Anterior cingulate cortex (tissue), 58 donors: ENCODE measurements at regions not wholly inside any gene's neighbourhood (a gene's known extent, or its start where the extent isn't known, plus 50 kb on each side); places are given as distances from the start of the nearest gene placed in this dataset.

ENCODE experiments used
- DNase-seq, 58 donors: peaks; one replicate each; lab custom pipeline; 2025; lab: John Stamatoyannopoulos, UW

DNA sequence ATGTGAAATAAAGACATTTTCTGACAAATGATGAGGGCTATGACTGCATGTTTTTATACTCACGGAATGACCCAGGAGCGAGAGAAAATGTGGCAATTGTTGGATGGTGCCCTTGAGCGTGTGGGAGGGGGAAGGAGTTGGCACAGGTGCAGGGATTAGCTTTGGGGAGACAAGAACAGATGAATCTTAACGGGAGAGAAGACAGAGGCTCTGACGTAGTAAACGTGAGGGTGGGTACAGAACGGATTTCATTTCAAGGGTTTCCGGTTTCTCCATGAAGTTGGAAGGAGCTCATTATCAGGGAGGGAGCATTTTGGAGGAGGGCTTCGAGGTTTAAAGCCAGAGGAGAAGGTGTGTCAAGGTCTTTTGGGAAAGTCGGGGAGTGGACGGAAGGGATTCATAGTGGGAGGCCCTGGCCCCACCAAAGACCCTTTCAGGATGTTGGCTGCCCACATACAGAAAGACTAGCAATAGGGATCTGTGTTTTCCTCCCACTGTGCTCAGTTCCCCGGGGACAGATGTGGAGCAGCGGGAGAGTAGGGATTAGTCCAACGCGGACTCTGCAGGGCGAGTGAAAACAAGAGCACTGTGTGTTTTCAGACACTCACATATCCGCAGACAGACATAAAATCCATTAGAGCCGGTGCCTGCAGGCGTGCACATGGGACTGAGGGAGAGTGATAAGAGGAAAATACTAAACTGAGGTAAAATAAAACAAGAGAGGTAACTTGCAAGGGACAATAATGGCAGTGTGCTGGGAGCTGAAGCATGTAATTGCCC is 584.1 kb downstream of the AJAP1 start:
- DNase-seq, result peak in 1 of 58 donors; percentile 9

DNA sequence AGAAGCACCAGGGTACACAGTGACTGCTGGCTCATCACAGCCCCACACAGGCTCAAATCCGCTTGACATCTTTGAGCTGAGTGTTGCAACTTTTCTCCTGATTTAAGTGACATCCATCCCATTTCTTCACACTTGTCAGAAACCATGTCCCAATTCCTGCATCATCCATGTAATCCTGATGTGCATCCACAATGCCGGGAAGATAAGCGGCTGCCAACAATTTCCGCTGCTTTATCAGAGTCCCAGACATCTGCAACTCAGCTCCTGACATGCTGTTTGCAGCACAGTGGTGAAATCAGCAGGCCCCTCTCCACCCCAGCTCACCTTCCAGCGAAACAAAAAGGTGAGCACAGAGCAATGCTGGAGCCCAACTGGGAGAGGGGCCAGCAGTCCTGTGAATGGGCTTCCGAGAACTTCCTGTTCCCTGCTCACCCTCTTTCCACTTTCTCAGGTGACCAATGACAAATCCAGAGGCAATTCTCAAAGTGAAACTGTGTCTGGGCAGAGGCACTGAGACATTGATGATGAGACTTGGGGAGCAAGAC is 581.0 kb downstream of the AJAP1 start:
- no peak for DNase-seq

DNA sequence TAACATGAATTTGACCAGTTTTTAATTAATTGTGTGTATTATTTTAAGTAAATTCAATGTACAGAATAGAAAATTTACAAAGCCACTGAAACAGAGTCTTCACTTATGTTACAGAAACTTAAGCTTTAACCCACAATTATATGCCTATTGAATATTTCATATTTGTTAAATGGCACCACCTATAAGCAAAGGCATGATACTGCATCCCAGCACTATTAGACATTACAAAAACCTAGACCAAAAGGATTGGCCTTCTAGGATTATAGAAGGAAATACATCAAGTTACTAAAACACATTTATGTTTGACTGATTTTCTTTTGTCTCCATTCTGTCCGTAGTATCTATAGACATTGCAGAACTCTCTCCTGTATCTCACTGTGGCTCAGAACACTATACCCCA is 578.1 kb downstream of the AJAP1 start:
- DNase-seq, result no peak

DNA sequence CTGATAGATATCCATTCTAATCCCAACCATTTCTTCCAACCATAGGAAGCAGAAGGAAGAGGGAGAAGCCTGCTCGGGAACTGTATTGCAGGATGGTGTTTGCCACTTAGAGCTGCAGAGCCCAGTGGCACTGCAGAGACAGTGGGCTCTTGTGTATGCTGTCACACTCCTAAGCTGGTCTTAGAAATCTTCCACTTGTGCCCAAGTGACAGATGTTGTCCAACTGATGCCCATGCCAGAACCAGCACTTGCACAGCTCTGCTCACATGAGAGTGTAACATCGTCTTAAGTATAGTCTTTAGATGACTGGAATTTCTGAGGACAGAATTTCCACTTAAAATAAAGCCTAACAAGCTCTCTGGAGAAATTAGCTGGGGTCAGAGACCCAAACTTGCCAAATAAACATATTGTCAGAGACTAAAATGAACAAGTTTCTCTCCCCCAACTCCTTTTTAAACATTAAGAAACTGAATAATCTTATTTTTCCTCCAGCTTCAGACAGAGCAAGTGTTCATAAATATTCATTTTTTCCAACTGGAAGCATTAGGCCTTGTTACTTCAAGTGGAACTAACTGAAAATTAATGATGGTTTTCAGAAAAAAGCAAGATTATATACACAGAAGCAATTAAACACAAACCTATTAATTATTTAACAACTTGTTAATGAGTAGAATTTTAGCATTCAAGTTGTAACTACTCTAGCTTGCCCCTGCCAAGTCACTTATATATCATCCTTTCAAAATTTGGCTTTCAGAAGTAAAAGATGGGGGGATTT is 577.3 kb downstream of the AJAP1 start:
- DNase-seq, result no peak

DNA sequence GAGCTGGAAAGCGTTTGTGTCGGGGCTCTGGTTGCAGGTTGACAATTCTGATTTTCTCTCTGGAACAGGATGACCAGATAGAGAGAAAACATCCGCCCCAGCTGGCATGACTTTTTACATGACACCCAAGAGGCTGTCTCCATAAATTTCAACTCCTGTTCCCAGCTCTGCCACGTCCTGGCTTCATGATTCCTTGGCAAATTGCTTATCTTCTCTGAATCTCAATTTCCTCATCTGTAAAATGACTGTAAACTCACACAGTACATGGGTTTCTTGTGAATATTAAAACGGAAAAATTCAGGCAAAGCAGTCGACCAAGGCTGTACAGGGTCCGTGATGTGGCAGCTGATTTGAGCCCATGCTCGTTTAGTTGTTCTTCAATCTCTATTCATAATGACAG is 572.7 kb downstream of the AJAP1 start:
- no peak for DNase-seq

DNA sequence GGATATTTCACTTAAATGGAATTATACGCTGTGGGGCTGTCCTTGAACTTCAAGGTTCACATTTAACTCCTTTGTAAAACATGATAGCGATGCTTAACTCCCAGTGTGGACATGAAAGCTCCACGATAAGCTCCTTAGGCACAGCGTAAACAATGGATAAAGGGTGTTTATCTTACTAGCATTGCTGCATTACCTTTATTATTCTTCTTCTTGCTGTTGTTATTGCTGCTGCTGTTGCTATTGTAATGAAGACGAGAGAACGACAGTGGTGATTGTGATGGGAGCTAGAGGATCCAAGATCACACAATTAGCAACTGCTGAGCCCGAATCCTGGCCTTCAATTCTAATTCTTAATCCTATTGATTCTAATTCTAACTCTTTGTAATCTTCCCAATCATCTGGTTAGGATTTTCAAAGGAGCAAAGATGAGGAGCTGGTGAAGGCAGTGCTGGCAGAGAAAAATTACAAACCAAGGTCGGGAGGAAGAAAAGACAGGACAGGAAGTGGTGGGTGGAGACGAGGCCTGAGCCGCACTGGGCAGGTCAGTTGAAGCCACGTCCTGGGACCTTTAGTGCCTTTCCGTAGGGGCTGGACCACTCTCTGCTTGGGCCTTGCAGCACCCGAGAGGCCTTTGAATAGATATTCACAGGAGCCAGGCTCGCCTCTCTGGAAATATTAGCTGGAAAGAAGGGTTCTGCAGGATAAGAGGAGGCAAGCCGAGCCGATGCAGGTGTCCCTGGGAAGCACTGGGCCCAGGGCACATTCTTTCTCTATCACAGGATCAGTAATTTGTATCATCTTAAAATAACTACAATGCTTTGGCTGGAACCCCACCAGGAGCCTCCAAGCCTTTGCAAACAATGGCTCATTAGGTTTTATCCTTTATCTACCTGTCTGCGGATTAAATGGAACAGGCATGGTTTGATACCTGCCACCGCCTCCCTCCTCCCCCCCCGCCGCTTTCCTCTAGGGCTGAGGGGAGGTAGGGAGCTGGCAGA is 571.6 kb downstream of the AJAP1 start:
- no peak for DNase-seq

DNA sequence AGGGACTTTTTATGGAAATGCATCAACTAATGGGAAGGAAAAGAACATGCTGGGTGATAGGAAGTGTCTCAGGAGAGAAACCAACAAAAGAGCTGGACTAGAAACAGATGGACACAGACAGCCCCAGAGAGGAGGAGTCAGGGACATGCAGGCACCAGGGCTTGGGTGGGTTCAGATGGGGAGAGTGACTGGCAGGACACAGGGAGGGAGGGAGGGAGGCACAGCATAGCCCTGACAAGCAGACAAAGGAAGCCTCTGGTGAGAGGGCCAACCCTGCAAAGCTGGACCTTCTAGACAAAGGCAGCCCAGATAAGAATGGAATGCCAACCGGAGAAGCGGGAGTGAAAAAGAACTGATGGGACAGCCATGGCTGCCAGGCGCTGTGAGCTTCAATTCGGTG is 568.8 kb downstream of the AJAP1 start:
- peak in 23 of 58 donors; percentile 4 to 64 (median 37) for DNase-seq

DNA sequence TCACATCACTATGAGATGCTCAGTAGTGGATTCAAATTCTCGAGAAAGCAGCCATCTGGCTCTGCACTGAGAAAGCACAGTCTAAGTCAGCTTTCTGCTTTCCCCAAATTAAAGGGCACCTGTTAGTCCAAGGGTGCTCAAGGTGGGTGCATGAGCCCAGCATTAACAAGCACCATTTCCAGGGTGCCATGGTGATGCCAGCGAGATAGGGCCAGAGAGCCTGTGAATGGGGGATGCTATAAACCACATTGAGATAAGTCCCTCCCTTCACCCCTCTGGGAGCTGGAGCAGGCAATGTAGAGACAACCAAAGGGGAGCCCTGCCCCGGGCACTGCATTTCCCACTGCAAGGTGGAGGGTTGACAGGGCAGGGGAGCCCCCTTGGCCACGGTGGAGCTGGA is 568.2 kb downstream of the AJAP1 start:
- DNase-seq, result no peak

DNA sequence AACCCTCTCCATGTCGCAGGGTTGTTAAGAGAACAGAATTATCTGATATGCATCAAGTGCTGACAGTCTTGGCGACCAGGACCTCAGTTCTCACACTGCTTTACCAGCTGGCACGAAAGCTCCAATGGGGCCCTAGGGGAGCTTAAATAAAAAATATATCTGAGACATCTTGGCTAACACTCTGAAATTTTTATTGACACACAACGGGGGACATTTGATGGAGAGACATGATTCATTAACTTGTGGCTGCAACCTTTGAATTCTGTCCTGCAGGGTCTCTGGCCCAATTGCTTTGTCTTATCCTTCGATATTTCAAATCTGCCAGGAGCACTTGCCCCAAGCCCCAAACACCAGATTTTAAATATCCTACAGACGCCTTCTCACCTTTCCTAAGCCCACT is 567.0 kb downstream of the AJAP1 start:
- DNase-seq, result no peak

DNA sequence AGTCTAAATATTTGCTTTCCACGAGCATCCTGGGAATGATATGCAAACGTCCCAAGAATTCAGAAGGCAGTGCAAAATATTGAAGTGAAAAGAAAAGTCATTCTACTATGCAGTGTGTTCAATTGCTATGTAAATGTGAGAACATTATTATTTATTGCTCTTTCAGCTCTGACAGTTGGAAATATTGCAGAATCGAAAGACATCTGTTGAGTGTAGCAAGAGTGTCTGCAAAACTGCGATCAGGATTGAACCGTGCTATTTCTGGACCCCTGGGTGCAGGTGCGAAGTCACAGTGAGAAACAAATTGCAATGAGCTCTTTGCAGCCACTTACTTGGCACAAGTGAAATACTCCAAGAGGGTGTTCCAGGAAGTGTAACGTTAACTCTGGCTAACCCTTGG is 566.4 kb downstream of the AJAP1 start:
- DNase-seq, result peak in 7 of 58 donors; percentile 7 to 27 (median 16)

DNA sequence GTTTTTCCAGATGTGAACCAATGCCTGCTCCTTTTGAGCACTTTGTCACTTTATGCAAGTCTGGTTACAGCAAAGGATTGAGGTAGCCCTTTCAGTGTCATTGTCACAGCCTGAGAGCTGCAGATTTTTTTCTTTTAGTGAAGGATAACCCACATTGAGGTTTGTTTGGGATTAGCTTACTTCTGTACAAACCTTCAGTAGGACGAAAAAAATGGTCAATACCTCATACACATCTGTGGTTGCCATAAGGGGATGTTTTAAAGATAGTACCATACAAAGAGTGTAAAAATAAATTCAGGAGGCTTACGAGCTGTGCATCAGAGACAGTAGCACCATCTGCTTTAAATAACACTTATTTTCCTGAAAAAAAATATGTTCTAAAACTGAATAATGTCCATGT is 566.0 kb downstream of the AJAP1 start:
- no peak for DNase-seq

DNA sequence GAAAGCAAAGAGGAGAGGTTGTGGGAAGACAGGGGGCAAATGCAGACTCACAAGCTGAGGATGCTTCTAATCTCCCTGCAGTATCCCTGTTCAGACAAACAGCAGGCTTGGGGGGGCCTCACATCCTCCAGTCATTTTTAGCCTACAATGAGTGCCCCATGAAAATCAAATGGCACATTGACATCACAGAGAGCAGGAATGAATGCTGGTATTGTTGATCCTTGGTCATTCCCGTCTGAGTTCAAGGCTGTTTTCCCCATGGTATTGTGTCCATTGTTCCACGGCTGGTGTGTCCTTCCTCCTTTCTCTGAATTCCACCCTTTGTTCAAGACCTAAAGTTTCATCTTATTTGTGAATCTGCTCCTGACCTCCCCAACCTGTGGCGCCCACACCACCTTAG is 545.6 kb downstream of the AJAP1 start:
- peak in 16 of 58 donors; percentile 5 to 68 (median 22) for DNase-seq

DNA sequence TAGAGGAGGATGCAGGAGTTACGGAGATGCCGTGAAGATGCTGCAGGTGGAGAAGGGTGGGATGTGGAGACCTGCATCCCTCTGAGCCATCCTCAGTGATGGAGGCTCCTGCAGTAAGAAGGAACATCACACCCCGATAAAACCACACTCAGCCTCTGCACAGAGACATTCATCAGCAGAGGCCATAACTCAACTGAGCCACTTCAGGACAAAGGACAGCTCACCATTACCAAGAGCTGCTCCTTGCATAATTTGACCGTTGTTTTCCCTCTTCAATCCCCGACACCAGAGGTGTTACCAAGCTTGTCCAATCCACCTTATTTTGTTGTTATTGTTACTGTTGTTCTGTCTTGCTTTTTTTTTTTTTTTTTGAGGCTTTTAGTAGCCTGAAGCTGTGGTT is 543.9 kb downstream of the AJAP1 start:
- no peak for DNase-seq

DNA sequence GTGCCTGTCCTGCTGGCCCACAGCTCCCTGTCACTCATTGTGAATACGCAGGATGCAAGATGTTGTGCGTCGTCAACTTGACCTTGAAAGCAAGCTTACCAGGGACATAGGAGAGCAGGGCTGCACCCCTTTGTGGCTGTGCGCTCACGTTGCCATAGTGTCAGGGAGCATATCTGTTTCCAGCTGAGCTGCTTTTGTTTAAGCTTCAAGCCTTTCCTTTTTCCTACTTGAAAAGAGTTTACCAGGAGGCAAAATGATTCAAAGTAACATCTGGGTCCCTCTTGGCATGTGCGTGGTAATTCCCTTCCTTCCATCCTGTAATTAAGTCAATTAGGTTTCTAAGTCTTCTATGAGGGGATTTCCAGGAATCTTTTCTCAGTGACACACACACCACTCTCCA is 537.1 kb downstream of the AJAP1 start:
- DNase-seq, result no peak

DNA sequence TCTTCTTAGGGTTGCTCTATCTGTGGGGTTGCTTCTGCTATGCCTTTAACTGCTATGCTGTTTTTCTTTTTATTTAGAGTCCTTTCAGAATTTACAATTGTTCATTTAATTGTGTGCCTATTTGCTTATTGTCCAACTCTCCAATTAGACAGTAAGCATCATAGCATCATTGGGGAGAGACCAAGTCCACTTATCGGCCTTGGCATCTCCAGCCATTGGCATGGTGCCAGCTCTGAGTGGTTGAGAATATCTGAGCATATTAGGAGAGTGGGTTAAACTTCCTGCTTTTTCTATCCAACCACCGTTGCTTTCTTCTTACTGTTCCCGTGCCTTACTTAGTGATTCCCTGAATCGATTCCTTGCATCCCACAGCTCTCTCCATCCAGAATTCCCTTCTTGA is 535.0 kb downstream of the AJAP1 start:
- DNase-seq, result peak in 1 of 58 donors; percentile 2

DNA sequence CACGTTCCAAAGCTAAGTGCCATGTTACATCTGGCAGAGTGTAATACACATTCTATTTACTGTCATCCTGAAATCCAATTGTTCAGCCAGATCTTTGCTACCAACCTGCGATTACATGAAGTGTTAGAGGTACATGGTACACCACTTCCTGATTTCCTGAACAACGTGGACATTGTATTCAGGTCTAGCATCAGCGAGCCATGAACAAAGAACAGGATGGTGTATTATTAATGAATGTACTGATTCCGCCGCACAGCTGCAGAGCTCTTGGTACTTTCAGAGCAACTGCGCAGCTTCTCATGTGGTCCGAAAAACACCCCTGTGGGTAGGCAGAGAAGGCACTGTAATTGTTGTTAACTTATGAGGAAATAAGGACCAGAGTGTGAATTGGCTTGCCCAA is 511.4 kb downstream of the AJAP1 start:
- no peak for DNase-seq

DNA sequence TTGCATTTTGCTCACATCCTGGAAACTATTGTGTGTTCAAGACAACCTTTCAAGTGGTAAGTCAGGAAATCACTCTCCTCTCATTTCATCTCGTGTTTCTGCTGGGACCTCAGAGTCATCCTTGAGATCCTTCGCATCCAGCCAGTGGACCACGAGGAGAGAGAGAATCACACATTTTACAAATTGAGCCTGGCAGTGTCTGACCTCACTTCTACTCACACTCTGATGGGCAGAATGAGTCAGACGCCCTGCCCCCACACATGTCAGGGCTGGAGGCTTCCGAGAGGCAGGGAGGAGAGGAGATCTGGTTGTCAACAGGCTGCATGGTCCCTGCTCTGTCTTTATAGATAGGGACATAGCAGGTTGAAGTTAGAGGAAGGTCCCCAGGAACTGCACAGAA is 509.7 kb downstream of the AJAP1 start:
- no peak for DNase-seq

DNA sequence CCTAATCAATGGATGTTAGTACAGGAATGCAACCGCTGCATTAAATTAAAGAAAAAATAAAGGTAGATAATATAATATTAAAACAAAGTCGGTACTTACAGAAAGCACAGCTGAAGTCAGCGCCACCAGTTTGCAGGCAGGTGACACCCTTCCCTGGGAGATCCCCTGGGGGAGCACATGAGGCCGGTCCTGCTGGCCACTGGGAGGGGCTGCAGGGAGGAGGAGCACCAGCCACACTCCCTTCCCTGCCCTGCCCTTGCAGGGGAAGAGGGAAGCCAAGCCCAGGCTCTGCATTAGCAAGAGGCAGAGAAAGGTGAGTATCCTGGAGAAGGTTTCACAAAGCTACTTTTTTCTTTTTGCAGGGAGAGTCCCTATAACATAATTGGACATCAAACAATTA is 507.0 kb downstream of the AJAP1 start:
- no peak for DNase-seq

DNA sequence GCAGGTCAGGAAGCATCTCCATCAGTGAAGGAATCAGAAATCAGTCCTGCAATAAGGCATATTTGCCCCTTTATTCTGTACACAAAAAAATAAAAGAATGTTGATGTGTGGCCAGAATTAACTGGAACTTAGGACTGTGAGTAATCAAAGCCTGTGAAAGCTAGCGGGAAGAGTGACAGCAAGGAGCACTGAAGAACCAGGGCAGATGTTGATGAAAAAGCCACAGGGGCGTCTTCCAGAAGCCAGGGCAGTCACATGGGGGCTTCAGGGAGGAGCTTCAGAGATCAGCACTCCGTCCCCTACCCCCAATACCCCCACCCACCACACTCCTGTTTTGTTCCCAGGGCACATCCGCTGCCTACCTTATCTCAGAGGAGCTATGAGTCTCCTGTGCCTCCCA is 502.8 kb downstream of the AJAP1 start:
- no peak for DNase-seq

DNA sequence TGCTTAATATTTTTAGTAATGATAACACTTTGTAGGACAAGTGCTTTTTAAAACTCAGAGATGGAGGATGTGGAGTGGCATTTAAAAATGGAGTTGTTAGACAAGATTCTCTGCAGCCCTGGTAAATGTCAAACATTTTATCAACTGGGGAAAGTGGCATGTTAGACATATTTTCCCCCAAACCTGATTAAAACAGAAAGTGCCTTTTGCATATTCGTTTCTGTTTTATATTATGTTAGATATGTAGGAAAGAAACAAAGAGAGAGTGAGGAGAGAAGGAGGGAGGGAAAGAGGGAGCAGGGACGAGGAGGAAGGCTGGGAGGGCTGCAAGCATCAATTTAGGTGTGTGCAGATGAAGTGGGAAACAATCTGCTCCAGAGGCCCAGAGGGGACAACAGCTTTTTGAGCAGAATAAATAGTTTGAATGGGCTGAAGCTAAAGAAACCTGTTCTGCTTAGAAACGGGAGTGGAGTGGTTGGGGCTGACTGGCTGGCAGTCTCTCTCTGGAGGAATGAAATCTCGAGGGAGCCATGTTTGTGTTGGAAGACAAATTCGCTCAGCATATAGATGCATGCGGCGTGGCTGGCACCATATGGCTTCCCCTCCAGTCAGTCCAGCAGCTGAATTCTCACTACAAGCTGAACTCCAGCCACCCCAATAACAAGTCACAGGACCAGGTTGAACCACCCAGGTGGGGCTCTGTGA is 502.2 kb downstream of the AJAP1 start:
- DNase-seq, result no peak
